GM18526 (cell line): ENCODE measurements at regions not wholly inside any gene's neighbourhood (a gene's known extent, or its start where the extent isn't known, plus 50 kb on each side); places are given as distances from the start of the nearest gene placed in this dataset.

Experiments used
- POLR2A ChIP-seq: IDR thresholded peaks from 3 replicates; pipeline ENCODE4 v1.6.1; 2011; ENCODE audit not compliant: insufficient read length; ENCODE audit errors: extremely low read depth

DNA sequence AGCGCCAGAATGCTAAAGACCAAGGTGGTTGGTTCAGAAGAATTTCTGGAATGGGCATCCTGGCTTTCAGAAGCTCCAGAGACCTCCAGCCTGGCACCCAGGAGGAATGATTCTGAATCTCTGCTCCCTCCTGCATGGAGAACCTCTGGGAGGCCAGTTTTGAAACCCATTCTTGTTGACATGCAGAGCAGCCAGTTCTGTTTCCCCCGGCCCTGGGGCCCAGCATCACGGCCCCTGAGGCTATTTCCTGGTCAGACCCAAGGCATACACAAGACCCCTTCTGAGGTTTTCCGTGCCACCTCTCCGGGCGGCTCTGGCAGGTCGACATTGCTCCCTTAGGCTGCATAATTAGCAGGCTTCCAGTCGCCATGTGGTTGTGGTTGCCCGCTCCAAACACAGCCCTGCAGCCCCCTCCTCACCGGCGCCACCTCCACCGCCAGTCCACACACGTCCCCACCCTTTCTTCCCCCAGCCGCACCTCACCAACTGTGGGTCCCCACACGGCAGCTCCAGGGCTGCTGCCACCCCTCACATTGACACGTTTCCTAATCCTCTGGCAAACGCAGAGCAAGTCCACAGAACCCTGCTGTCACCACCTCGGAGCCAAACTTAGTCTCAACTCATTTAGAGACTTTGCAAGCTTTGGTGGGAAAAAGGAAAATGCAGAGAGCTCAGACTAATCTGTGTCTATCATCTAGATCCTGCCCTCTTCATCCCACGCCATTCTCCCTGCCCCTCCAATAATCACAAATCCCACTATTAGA lies 367.1 kb downstream of the SOX9 start:
- TF ChIP-seq POLR2A = no peak

DNA sequence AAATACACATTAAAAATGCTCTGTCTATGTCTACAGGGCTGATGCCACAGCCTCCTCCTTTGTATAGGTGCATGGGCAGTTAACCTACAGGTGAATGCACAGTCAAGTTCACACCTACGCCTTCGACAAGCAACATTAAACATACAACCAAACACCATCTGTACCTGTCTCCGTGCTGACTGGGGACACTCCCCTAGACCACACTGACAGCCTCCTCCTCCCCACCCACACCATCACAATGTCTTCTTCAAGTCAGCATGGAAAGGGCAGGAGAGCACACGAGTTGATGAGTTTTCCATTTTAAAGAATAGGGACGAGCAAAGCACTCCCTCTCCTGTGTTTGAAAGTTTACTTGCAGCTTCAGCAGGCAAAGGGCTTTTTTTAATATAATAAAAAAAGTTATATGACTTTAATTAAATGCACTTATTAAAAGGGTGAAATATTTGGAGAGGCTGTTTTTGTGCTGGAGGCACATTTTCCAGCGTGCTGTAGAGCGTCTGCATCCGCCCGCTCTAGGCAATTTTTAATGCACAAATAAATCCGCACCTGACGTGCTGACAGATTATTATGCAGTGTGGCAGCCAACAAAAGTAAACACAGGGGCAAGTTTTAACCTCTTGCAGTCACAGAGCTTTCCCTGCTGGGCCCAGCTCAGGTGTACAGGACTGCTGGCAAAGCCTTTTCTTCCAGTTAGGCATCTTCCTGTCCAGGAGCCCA lies 367.9 kb downstream of the SOX9 start:
- TF ChIP-seq POLR2A = no peak

DNA sequence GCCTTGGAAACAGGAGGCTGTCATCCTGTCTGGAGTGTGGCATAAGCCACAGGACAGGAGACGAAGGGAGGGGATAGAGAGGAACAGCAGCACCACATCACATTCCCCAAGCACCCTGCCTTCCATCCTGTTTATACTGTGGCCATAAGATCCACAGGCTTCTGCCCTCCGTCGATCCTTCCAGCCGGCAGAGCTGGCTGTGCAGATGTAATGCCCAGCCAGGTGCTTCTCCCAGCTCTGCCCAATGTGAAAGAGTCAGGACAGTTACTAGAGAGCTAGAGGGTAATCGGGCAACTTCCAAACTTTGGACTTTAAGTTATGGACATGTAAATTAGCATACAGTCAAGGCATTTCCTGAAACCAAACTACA lies 368.4 kb downstream of the SOX9 start:
- no peak for TF ChIP-seq POLR2A

DNA sequence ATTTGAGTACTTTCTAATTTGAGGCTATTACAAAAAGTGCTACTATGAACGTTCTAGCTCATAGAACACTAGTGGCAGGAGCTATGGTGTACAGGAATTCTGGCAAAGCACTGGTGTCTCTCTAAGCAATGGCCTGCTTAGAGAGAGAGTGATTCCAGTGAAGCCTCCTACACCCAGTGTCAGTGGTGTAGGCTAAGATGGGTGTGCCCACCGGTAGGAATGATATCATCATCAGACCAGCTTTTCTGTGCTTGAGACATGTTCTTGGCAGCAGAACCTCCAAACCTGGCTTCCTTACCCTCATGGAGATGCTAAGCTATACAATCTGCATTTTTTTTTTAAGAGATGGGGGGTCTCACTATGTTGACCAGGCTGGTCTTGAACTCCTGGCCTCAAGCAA lies 370.3 kb downstream of the SOX9 start:
- TF ChIP-seq POLR2A = no peak

DNA sequence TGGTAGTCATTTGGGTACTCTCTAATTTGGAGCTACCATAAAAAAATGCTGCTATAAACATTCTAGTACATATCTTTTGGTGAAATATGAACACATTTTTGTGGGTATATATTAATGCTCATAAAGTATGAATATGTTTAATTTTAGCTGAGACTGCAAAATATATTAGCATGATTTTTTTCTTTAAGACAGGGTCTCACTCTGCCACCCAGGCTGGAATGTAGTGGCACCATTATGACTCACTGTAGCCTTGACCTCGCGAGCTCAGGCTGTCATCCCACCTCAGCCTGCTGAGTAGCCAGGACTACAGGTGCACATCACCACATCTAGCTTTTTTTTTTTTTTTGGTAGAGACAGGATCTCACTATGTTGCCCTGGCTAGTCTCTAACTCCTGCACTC lies 371.7 kb downstream of the SOX9 start:
- no peak for TF ChIP-seq POLR2A

DNA sequence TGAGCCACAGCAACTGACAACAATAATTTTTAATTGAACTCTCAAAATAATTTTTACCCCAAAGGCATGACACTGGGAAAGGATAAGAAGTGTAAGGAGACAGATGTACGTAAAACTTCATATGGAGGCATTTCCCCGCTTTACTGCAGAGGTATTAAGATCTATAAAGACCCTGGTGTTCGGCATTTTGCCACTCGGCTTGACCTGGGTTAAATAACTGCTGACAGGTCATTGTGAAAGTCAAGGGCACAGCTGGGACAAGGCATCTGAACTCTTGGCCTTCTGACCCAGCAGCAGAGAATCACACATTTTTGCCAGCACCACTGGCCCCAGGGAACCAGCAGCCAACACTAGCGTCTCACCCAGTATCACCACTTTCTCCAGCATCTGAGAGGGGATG lies 372.1 kb downstream of the SOX9 start:
- TF ChIP-seq POLR2A = no peak

DNA sequence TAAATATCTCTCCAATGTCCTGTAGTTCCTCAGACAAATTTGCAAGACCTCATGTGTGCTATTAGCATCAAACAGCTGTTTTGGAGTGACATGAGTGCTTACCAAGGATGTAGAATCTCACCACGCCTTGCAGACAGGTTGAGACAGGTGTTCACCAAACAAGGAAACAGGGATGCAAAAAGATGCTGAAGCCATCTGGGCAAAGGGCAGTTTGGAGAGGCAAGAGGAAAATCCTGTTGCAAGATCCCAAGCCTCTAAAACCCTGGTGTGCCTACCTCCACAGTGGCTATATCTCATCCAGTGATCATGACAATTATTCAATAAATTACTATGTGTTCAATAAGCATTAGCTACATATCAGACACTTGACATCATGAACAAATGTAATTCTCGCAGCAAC lies 373.7 kb downstream of the SOX9 start:
- TF ChIP-seq POLR2A = no peak

GRCh38 chr17:72496461-72496860 lies 375.6 kb downstream of the SOX9 start:
- TF ChIP-seq POLR2A = no peak

- TF ChIP-seq POLR2A = no peak
Measured at GRCh38 chr17:72497915-72498314, 377.1 kb downstream of the SOX9 start.

GRCh38 chr17:72498364-72499210 lies 377.8 kb downstream of the SOX9 start:
- TF ChIP-seq POLR2A = no peak

- TF ChIP-seq POLR2A = no peak
Measured at GRCh38 chr17:72501404-72502370, 380.9 kb downstream of the SOX9 start.

- no peak for TF ChIP-seq POLR2A
Measured at GRCh38 chr17:72502371-72503341, 381.8 kb downstream of the SOX9 start.

- TF ChIP-seq POLR2A = no peak
Measured at GRCh38 chr17:72503556-72503955, 382.7 kb downstream of the SOX9 start.

GRCh38 chr17:72504783-72505182 lies 384.0 kb downstream of the SOX9 start:
- TF ChIP-seq POLR2A = no peak

GRCh38 chr17:72506773-72507172 lies 386.0 kb downstream of the SOX9 start:
- no peak for TF ChIP-seq POLR2A
